ENCODE measurements at regions not wholly inside any gene's neighbourhood (a gene's known extent, or its start where the extent isn't known, plus 50 kb on each side); places are given as distances from the start of the nearest gene placed in this dataset.

GRCh38 chr2:237251986-237252385 is 162.0 kb downstream of the COL6A3 start:
- no peak for DNase-seq

- no peak for DNase-seq
These were observed 160.8 kb downstream of the COL6A3 start for GRCh38 chr2:237253046-237253702.

GRCh38 chr2:237254369-237254861 is 159.5 kb downstream of the COL6A3 start:
- no peak for DNase-seq

GRCh38 chr2:237254911-237255578 is 158.9 kb downstream of the COL6A3 start:
- DNase-seq, result peak; percentile 55

GRCh38 chr2:237256887-237257286 is 157.1 kb downstream of the COL6A3 start:
- DNase-seq, result no peak

DNA sequence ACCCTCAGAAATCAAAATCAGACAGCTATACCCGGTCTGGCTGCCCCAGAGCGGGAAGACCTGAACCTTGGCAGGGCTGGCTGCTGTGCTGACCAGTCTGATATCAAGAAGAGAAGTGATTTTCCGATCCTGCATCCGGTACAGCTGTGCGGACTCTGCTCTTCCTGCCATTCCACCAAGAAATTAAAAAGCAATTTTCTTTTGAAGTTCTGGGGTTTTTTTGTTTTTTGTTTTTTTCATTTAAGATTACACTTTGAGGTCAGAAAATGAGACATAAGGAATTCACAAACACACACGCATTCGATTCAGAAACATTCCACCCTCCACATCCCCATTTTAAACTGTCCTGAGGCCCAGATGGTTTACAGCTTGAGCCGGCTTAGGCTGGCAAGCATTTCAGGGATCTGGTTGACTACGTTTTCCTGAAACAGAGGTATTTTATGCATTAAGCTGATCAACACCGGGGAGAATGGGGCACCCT is 156.5 kb downstream of the COL6A3 start:
- no peak for DNase-seq

GRCh38 chr2:237258116-237258515 is 155.8 kb downstream of the COL6A3 start:
- no peak for DNase-seq

- no peak for DNase-seq
These were observed 155.3 kb downstream of the COL6A3 start for GRCh38 chr2:237258615-237259014.

DNA sequence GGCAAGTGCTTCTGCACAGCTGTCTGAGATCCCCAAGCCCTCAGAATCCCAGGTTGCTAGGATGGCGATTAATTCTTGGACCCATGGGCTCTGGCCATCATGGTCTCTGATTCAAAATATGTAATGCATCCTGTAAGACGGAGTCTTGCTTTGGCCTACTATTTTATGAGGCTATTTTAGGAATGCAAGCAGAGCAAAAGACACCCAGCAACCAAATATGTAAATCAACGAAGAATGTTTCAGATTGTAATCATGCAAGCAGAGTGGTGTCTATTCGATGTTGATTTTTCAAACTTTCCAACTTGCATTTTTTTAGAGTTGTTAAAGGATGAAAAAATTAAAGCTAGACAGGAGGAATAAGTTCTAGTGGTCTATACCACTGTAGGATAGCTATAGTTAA is 154.8 kb downstream of the COL6A3 start:
- no peak for DNase-seq

GRCh38 chr2:237260039-237260620 is 153.8 kb downstream of the COL6A3 start:
- DNase-seq, result no peak

GRCh38 chr2:237260686-237261085 is 153.3 kb downstream of the COL6A3 start:
- no peak for DNase-seq

- no peak for DNase-seq
These were observed 152.6 kb downstream of the COL6A3 start for GRCh38 chr2:237261327-237261726.

- DNase-seq, result no peak
These were observed 150.9 kb downstream of the COL6A3 start for GRCh38 chr2:237262838-237263771.

- DNase-seq, result no peak
These were observed 149.3 kb downstream of the COL6A3 start for GRCh38 chr2:237264480-237265219.

DNA sequence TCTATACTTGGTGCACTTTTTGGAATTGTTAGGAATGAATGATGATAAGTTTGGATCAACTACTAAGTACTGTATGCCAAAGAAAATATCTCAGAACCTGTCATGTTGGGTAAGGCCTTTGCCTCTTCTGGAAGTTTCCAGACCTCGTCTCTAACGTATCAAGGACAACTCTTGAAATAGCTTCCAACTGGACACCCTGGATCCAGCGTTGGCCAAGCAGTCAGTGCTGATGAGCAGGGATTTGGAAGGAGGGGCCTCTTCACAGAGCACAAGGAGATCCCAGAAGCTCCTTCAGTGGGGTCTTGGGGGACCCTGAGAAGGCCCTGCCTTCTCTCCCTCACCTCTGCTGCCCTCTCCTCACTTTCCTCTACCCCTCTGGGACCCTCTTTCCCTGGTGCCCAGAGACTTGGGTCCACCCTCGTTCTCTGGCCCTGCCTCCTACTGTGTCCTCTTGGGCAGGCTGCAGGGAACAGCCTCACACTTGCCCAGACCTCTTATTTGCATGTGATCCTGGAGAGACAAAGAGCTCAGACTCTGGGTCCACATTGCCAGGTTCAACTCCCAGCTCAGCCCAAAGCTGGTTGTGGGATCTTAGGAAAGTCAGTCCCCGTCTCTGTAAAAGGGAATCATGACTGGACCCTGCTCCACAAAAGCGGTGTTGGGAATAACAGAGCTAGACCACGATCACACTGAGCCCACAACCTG is 145.8 kb downstream of the COL6A3 start:
- no peak for DNase-seq

- DNase-seq, result no peak
These were observed 144.7 kb downstream of the COL6A3 start for GRCh38 chr2:237269138-237269875.

DNA sequence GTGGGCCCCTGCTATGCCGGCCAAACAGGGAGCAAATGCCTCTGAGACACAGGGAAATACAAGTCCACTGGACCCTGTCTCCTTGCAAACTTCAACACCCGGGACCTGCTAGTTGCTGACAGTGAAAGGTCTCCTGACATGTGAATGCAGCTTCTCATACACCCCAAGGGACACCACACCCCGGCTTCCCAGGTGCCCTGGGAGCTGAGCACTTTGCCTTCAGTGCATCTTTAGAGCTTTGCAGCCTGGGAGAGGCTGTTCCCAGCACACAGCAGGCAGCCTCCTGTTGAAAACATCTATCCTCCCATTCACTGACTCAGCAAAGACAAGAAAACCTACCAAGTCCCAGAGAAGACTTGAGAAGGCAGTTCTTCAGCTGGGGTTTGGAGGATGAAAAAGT is 143.4 kb downstream of the COL6A3 start:
- DNase-seq, result no peak

DNA sequence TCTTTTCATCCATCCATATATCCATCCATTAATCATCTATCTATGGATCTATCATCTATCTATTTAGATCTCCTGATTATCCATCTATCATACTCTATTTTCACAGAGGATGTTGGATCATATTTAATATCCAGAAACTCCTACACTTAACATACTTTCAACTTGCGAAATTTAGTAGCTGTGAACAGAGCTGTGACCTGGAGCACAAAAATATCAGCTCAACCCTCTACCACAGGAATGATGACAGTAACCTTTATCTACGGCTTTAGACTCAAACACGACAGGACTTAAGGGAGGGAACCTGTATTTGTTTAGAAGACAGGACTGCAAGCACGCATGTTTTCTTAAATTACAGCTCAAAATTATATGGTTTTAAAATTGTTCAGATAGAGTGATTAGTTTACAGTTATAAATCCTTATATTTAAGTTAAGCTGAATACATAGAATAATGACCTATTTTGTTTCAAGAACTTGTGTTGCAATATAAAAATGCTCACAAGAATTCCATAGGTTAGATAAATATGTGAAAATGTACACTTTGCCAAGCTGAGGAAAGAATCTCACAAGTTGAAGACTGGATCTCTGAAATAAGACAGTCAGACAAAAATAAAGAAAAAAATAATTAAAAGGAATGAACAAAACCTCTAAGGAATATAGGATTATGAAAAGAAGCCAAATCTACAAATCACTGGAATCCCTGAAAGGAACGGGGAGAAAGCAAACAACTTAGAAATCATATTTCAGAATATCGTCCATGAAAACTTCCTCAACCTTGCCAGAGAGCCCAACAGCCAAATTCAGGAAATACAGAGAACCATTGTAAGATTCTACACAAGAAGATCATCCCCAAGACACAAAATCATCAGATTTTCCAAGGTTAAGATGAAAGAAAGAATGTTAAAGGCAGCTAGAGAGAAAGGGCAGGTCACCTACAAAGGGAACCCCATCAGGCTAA is 142.0 kb downstream of the COL6A3 start:
- DNase-seq, result no peak
